ENCODE measurements at regions not wholly inside any gene's neighbourhood (a gene's known extent, or its start where the extent isn't known, plus 50 kb on each side); places are given as distances from the start of the nearest gene placed in this dataset.
"Not testable (repeated sequence)": the region's sequence is repeated elsewhere in the genome, so short reads cannot be mapped to it uniquely, and the experiment has no call there.

DNA sequence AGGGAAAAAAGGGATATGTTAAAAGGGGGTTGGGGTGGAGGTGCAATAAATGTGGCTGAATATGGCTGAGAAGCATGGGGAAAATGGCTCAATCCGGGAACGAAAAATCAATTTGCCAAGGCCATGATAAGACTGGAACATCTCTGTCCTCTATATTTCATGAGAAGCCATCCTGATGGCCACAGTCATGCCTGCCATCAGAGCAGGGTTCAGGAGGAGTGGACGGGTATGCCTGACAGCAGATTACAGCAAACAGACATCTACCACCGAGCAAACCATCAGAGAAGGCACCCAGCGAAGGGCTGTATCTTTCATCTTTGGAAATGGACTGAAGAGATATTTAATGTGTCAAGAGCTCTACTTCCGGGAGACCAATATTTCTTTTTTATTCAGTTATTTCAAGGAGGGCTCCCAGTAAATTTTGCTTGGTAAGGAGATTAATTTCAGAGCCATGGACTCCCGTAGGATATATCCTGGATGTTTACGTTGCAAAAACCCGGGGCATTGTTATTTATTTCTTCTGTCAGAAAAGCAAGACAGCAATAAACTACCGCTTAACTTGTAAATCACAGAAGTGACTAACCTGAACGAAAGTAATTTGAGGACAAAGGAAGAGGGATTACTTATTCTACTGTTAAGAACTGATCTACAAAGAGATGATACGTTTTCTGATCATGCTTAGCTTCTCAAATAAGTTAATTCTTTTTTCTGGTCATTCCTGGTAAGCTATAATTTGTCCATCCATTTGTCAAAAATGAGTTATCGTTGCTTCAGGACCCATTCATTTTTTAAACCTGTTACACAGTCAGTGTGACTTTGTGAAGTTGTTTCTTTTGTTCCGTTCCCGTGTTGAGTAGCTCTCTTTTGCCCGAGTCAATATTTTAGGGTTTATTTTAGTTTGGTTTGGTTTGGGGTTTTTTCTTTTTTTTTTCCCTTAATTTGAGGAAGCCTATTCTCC, 80.6 kb upstream of the CHD2 start:
- Histone ChIP-seq H3K4me1 (ENCODE audit: control insufficient read depth, low read depth, low read length) (peaks cover 56% of the 10 kb centered on the region), H3K27me3 (ENCODE audit: control insufficient read depth, insufficient read depth, low read length) (no peaks in the 10 kb centered on the region), H3K9me3 (ENCODE audit: control insufficient read depth, low read depth, low read length) (no peaks in the 10 kb centered on the region), H3K9ac (ENCODE audit: low read length) (peak overlapping the region; percentile 92), H3K36me3 (ENCODE audit: control insufficient read depth, low read depth, low read length) (no peaks in the 10 kb centered on the region), H3K4me3 (ENCODE audit: low read length) (peak overlapping the region; percentile 50), H3K27ac (ENCODE audit: low read length) (peak overlapping the region; percentile 85)

GRCh38 chr15:92820236-92821021, 79.7 kb upstream of the CHD2 start:
- Histone ChIP-seq H3K4me1 (ENCODE audit: control insufficient read depth, low read depth, low read length) (peaks cover 61% of the 10 kb centered on the region), H3K27ac (ENCODE audit: low read length) (peak overlapping the region; percentile 99), H3K27me3 (ENCODE audit: control insufficient read depth, insufficient read depth, low read length) (no peaks in the 10 kb centered on the region), H3K9me3 (ENCODE audit: control insufficient read depth, low read depth, low read length) (no peaks in the 10 kb centered on the region), H3K4me3 (ENCODE audit: low read length) (peak overlapping the region; percentile 58), H3K36me3 (ENCODE audit: control insufficient read depth, low read depth, low read length) (no peaks in the 10 kb centered on the region), H3K9ac (ENCODE audit: low read length) (peak overlapping the region; percentile 92)

DNA sequence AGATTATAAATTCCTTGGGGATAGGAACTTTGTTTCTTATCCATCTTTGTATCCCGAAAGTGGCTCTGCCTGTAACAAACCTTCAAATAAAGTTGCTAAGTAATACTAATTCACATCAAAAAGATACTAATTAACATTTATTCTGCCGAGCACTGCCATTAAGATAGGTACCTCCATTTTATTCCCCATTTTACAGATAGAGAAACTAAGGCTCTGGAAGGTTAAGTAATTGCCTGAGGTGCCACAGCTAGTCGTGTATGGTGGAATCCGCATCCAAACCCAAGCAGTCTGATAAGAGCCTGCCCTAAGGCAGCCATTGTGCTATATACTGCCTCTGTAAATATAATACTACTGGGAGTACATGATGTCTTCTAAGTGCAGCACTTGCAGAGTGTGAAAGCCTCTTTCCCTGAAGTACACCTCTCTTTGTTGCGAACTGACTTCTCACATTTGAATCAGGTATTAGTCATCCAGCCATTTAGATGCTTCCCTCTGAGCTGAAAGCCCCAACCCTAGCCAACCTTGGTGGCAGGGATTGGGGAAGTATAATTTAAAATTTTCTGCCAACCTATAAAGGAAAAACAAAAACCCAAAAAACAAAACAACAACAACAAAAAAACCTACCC, 78.5 kb upstream of the CHD2 start:
- H3K9me3 ChIP-seq (ENCODE audit: control insufficient read depth, low read depth, low read length): no peaks in the 10 kb centered on the region
- H3K27me3 ChIP-seq (ENCODE audit: control insufficient read depth, insufficient read depth, low read length): no peaks in the 10 kb centered on the region
- H3K27ac ChIP-seq (ENCODE audit: low read length): no peak overlapping the region
- no peak overlapping the region for H3K4me3 ChIP-seq (ENCODE audit: low read length)
- no peaks in the 10 kb centered on the region for H3K36me3 ChIP-seq (ENCODE audit: control insufficient read depth, low read depth, low read length)
- peaks cover 61% of the 10 kb centered on the region for H3K4me1 ChIP-seq (ENCODE audit: control insufficient read depth, low read depth, low read length)
- H3K9ac ChIP-seq (ENCODE audit: low read length): no peak overlapping the region

DNA sequence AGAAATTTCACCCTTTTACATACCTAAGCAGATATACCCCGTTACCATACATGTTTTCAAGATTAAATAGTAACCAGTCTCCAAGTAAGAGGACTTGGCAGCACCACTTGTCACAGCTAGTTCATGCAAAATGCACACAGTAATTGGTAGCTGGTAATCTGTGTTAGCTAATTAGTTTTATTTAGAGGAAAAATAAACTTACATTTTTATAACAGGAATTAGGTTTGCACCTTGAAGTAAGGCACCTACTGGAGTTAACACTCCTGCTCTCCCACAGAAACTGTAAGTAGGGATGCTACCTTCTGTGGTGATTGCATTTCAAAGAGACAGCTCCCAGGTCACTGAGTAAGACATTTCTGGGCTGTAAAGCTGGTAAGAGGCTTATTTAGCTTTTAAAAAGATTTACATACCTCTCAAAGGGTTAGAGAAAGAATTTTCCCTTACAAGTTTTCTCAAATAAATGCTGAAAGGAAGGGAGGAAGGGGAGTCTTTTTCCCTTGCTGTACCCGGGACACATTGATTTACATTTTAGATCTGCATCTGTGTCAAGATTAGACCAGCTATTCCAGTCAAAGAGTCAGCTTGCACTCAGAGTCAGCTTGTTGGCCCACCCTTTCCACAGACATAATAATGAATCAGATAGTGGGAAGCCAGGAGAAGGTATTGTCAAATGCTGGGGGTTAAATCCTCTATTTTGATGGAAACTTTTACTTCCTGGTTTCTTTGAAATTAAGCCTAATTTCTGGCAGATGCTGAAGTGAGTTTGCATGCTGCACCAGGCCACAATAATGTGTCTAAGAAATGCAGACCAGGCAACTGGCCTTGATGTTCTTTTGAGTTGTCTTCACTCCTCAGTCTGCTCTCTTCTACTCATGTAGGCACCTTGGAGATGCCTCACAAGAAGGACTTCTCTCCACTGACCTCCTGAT, 77.6 kb upstream of the CHD2 start:
- H3K27me3 ChIP-seq (ENCODE audit: control insufficient read depth, insufficient read depth, low read length): no peaks in the 10 kb centered on the region
- H3K4me1 ChIP-seq (ENCODE audit: control insufficient read depth, low read depth, low read length): peaks cover 58% of the 10 kb centered on the region
- H3K9me3 ChIP-seq (ENCODE audit: control insufficient read depth, low read depth, low read length): no peaks in the 10 kb centered on the region
- H3K36me3 ChIP-seq (ENCODE audit: control insufficient read depth, low read depth, low read length): no peaks in the 10 kb centered on the region
- no peak overlapping the region for H3K27ac ChIP-seq (ENCODE audit: low read length)
- H3K9ac ChIP-seq (ENCODE audit: low read length): no peak overlapping the region
- H3K4me3 ChIP-seq (ENCODE audit: low read length): peak overlapping the region; percentile 23

GRCh38 chr15:92825985-92826384, 74.1 kb upstream of the CHD2 start:
- Histone ChIP-seq H3K9me3 (ENCODE audit: control insufficient read depth, low read depth, low read length) (no peaks in the 10 kb centered on the region), H3K27me3 (ENCODE audit: control insufficient read depth, insufficient read depth, low read length) (no peaks in the 10 kb centered on the region), H3K4me3 (ENCODE audit: low read length) (no peak overlapping the region), H3K27ac (ENCODE audit: low read length) (no peak overlapping the region), H3K9ac (ENCODE audit: low read length) (no peak overlapping the region), H3K36me3 (ENCODE audit: control insufficient read depth, low read depth, low read length) (no peaks in the 10 kb centered on the region), H3K4me1 (ENCODE audit: control insufficient read depth, low read depth, low read length) (peaks cover 40% of the 10 kb centered on the region)

GRCh38 chr15:92827991-92828390, 72.1 kb upstream of the CHD2 start:
- not testable (repeated sequence) for H3K27ac ChIP-seq (ENCODE audit: low read length); H3K9me3 ChIP-seq (ENCODE audit: control insufficient read depth, low read depth, low read length)

DNA sequence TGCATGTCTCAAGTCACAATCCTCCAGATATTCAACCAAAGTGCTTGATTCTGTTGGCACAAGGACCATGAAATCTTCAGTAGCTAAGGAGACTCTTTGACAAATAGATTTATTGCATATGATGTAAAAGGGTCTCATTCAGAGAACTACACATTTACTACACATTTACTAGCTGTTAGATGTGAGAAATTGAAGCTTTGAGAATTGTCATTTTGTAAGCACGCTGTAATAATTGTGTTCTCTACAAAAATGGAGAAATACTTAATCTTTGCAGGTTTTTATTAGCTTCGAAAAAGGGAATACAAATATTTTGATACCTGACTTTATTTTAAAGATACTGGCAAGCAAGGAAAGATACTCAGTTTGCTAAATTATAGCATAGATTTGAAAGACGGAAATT, 70.2 kb upstream of the CHD2 start:
- Histone ChIP-seq H3K4me1 (ENCODE audit: control insufficient read depth, low read depth, low read length) (peaks cover 37% of the 10 kb centered on the region), H3K4me3 (ENCODE audit: low read length) (no peak overlapping the region), H3K27ac (ENCODE audit: low read length) (peak overlapping the region; percentile 24), H3K27me3 (ENCODE audit: control insufficient read depth, insufficient read depth, low read length) (no peaks in the 10 kb centered on the region), H3K9me3 (ENCODE audit: control insufficient read depth, low read depth, low read length) (no peaks in the 10 kb centered on the region), H3K9ac (ENCODE audit: low read length) (no peak overlapping the region), H3K36me3 (ENCODE audit: control insufficient read depth, low read depth, low read length) (no peaks in the 10 kb centered on the region)

More at GRCh38 chr15:92827991-92828390, 72.1 kb upstream of the CHD2 start:
- not testable (repeated sequence) for H3K27me3 ChIP-seq (ENCODE audit: control insufficient read depth, insufficient read depth, low read length); H3K9ac ChIP-seq (ENCODE audit: low read length); H3K4me3 ChIP-seq (ENCODE audit: low read length); H3K36me3 ChIP-seq (ENCODE audit: control insufficient read depth, low read depth, low read length)
- H3K4me1 ChIP-seq (ENCODE audit: control insufficient read depth, low read depth, low read length): peaks cover 41% of the 10 kb centered on the region

DNA sequence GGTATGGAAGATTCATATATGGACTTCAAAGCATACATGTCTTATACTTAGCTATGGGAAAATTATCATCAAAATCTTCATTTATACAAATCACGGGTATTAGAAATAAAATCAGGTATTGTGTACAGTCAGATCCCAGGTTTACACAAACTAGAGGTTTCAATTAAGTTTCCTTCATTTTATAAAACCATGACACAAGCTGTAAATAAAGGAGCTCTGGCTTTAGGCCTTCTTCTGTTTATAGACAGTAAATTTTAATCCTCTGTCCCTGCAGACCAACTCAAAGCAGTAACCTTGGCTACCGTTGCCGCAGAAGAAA, 68.8 kb upstream of the CHD2 start:
- H3K9ac ChIP-seq (ENCODE audit: low read length): peak overlapping the region; percentile 69
- H3K4me1 ChIP-seq (ENCODE audit: control insufficient read depth, low read depth, low read length): peaks cover 34% of the 10 kb centered on the region
- H3K4me3 ChIP-seq (ENCODE audit: low read length): peak overlapping the region; percentile 37
- no peaks in the 10 kb centered on the region for H3K27me3 ChIP-seq (ENCODE audit: control insufficient read depth, insufficient read depth, low read length)
- H3K36me3 ChIP-seq (ENCODE audit: control insufficient read depth, low read depth, low read length): no peaks in the 10 kb centered on the region
- H3K27ac ChIP-seq (ENCODE audit: low read length): peak overlapping the region; percentile 85
- no peaks in the 10 kb centered on the region for H3K9me3 ChIP-seq (ENCODE audit: control insufficient read depth, low read depth, low read length)

DNA sequence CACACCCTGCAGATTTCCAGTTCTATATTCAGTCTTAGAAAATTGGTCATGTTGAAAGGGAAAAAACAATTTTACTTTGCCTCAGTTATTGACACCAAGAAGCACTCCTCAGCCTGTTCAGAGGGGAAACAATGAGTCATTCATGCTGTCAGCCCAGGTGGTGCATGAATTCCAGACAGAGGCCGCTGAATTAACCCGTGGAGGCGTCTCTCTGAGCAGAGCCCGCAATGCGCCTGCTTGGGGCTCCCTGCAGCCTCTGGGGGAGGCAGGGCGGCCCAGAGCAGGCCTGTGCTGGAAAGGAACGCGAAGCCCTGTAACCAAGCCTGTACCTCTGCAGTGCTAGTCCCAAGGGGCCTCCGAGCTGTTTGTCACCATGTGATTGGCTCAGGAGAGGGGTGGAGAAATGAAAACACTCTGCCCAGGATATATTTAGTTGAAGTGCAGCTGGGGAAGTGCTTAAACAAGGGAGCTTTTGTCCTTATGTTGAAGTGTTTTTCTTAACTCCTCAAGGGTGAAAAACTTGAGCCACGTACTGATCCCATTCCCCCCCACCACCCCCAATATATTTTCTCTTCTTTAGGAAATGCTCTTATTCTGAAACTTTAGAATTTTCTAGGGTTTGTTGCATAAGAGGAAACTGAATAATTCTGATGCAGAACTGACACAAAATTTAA, 68.3 kb upstream of the CHD2 start:
- Histone ChIP-seq H3K4me3 (ENCODE audit: low read length) (peak overlapping the region; percentile 37), H3K9ac (ENCODE audit: low read length) (peak overlapping the region; percentile 69), H3K36me3 (ENCODE audit: control insufficient read depth, low read depth, low read length) (no peaks in the 10 kb centered on the region), H3K4me1 (ENCODE audit: control insufficient read depth, low read depth, low read length) (peaks cover 34% of the 10 kb centered on the region), H3K27me3 (ENCODE audit: control insufficient read depth, insufficient read depth, low read length) (no peaks in the 10 kb centered on the region), H3K27ac (ENCODE audit: low read length) (peak overlapping the region; percentile 90), H3K9me3 (ENCODE audit: control insufficient read depth, low read depth, low read length) (no peaks in the 10 kb centered on the region)

DNA sequence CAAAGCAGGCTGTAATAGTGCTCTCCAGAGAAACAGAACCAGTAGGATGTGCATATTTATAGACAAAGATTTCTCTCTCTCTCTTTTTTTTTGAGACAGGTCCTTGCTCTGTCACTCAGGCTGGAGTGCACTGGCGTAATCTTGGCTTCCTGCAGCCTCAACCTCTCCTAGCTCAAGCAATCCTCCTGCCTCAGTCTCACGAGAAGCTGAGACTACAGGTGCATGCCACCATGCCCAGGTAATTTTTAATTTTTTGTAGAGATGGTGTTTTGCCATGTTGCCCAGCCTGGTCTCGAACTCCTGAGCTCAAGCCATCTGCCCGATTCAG, 67.1 kb upstream of the CHD2 start:
- Histone ChIP-seq H3K27ac (ENCODE audit: low read length) (no peak overlapping the region), H3K4me1 (ENCODE audit: control insufficient read depth, low read depth, low read length) (peaks cover 34% of the 10 kb centered on the region), H3K9me3 (ENCODE audit: control insufficient read depth, low read depth, low read length) (no peaks in the 10 kb centered on the region), H3K36me3 (ENCODE audit: control insufficient read depth, low read depth, low read length) (no peaks in the 10 kb centered on the region), H3K4me3 (ENCODE audit: low read length) (no peak overlapping the region), H3K27me3 (ENCODE audit: control insufficient read depth, insufficient read depth, low read length) (no peaks in the 10 kb centered on the region), H3K9ac (ENCODE audit: low read length) (no peak overlapping the region)

All from iPS-18a (cell line).